ENCODE measurements at regions not wholly inside any gene's neighbourhood (a gene's known extent, or its start where the extent isn't known, plus 50 kb on each side); places are given as distances from the start of the nearest gene placed in this dataset.

- Histone ChIP-seq H3K4me3 (ENCODE audit: low read depth in 1 of 2, low read length in 2 of 2) (no peak overlapping the region), H3K9me3 (ENCODE audit: control insufficient read depth in 2 of 2, insufficient read depth in 1 of 2, low read depth in 1 of 2, low read length in 1 of 2) (no peaks in the 10 kb centered on the region), H3K36me3 (ENCODE audit: control insufficient read depth in 2 of 2, insufficient read depth in 2 of 2, low read length in 1 of 2) (no peaks in the 10 kb centered on the region), H3K4me1 (ENCODE audit: control insufficient read depth in 2 of 2, insufficient read depth in 2 of 2, low read length in 1 of 2) (peaks cover 2 to 3% of the 10 kb centered on the region in 2 donors), H3K27ac (ENCODE audit: low read depth in 2 of 2, low read length in 1 of 2) (no peak overlapping the region), H3K27me3 (ENCODE audit: control insufficient read depth in 1 of 2, insufficient read depth in 2 of 2, low read length in 2 of 2) (no peaks in the 10 kb centered on the region)
- 59 to 65% methylated on average over 16 of the region's 16 CpGs for WGBS, 2 donors
Observed at GRCh38 chr5:1709171-1709803, 90.3 kb downstream of the MRPL36 start.

- Histone ChIP-seq H3K4me1 (ENCODE audit: control insufficient read depth in 2 of 2, insufficient read depth in 2 of 2, low read length in 1 of 2) (peaks cover 2 to 3% of the 10 kb centered on the region in 2 donors), H3K27ac (ENCODE audit: low read depth in 2 of 2, low read length in 1 of 2) (no peak overlapping the region), H3K36me3 (ENCODE audit: control insufficient read depth in 2 of 2, insufficient read depth in 2 of 2, low read length in 1 of 2) (no peaks in the 10 kb centered on the region), H3K27me3 (ENCODE audit: control insufficient read depth in 1 of 2, insufficient read depth in 2 of 2, low read length in 2 of 2) (no peaks in the 10 kb centered on the region), H3K4me3 (ENCODE audit: low read depth in 1 of 2, low read length in 2 of 2) (no peak overlapping the region), H3K9me3 (ENCODE audit: control insufficient read depth in 2 of 2, insufficient read depth in 1 of 2, low read depth in 1 of 2, low read length in 1 of 2) (no peaks in the 10 kb centered on the region)
- 71 to 75% methylated on average over 7 of the region's 7 CpGs for WGBS, 2 donors
Observed at GRCh38 chr5:1708592-1709141, 91.0 kb downstream of the MRPL36 start.

DNA sequence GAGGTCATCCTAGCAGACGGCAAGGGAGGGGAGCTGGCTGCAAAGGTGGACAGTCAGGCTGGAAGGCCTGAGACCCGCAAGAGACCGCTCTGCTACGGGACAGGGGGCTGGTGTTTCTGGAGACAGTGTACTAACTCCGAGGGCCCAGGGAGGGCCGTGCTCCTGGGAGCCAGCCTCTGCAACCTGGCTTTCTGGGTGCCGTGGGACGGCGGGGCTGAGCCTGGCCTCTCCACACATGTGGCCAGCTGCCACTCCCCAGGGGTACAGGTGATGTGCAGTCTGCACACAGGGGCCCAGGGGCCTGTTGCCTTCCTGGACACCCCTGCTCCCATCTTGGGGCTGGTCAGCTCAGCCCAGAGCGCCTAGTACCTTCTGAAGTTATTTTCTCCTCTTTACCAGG is 92.2 kb downstream of the MRPL36 start:
- WGBS, 2 donors = 88 to 94% methylated on average over 10 of the region's 10 CpGs
- Histone ChIP-seq H3K27me3 (ENCODE audit: control insufficient read depth in 1 of 2, insufficient read depth in 2 of 2, low read length in 2 of 2) (no peaks in the 10 kb centered on the region), H3K27ac (ENCODE audit: low read depth in 2 of 2, low read length in 1 of 2) (no peak overlapping the region), H3K4me3 (ENCODE audit: low read depth in 1 of 2, low read length in 2 of 2) (no peak overlapping the region), H3K4me1 (ENCODE audit: control insufficient read depth in 2 of 2, insufficient read depth in 2 of 2, low read length in 1 of 2) (peaks cover 2 to 3% of the 10 kb centered on the region in 2 donors), H3K36me3 (ENCODE audit: control insufficient read depth in 2 of 2, insufficient read depth in 2 of 2, low read length in 1 of 2) (no peaks in the 10 kb centered on the region), H3K9me3 (ENCODE audit: control insufficient read depth in 2 of 2, insufficient read depth in 1 of 2, low read depth in 1 of 2, low read length in 1 of 2) (no peaks in the 10 kb centered on the region)

DNA sequence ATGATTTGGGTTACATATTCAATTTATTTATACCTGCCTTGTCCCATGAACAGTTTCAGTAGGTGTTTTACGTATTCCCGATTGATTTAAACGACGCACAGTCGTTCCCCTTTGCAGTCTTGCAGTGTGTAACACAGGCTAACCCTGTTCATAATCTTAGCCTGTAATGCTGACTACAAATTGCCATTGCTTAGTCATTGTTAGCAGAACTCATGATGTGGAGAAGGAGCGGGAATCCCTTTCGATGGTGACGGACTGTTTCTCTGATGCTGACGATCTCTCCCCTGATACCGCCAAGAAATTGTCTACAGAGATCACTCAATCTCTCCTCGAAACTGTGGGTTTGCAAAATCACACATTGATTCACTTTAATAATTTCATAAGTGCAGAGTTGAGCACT is 93.2 kb downstream of the MRPL36 start:
- H3K27me3 ChIP-seq (ENCODE audit: control insufficient read depth in 1 of 2, insufficient read depth in 2 of 2, low read length in 2 of 2) = no peaks in the 10 kb centered on the region
- 88 to 90% methylated on average over 11 of the region's 11 CpGs for WGBS, 2 donors
- no peak overlapping the region for H3K27ac ChIP-seq (ENCODE audit: low read depth in 2 of 2, low read length in 1 of 2)
- H3K36me3 ChIP-seq (ENCODE audit: control insufficient read depth in 2 of 2, insufficient read depth in 2 of 2, low read length in 1 of 2) = no peaks in the 10 kb centered on the region
- no peaks in the 10 kb centered on the region for H3K9me3 ChIP-seq (ENCODE audit: control insufficient read depth in 2 of 2, insufficient read depth in 1 of 2, low read depth in 1 of 2, low read length in 1 of 2)
- H3K4me1 ChIP-seq (ENCODE audit: control insufficient read depth in 2 of 2, insufficient read depth in 2 of 2, low read length in 1 of 2) = peaks cover 2 to 3% of the 10 kb centered on the region in 2 donors
- no peak overlapping the region for H3K4me3 ChIP-seq (ENCODE audit: low read depth in 1 of 2, low read length in 2 of 2)

- Histone ChIP-seq H3K27me3 (ENCODE audit: control insufficient read depth in 1 of 2, insufficient read depth in 2 of 2, low read length in 2 of 2) (no peaks in the 10 kb centered on the region), H3K4me1 (ENCODE audit: control insufficient read depth in 2 of 2, insufficient read depth in 2 of 2, low read length in 1 of 2) (peaks cover 2 to 3% of the 10 kb centered on the region in 2 donors), H3K4me3 (ENCODE audit: low read depth in 1 of 2, low read length in 2 of 2) (no peak overlapping the region), H3K9me3 (ENCODE audit: control insufficient read depth in 2 of 2, insufficient read depth in 1 of 2, low read depth in 1 of 2, low read length in 1 of 2) (no peaks in the 10 kb centered on the region), H3K27ac (ENCODE audit: low read depth in 2 of 2, low read length in 1 of 2) (no peak overlapping the region), H3K36me3 (ENCODE audit: control insufficient read depth in 2 of 2, insufficient read depth in 2 of 2, low read length in 1 of 2) (no peaks in the 10 kb centered on the region)
- 91 to 93% methylated on average over 17 of the region's 17 CpGs for WGBS, 2 donors
Observed at GRCh38 chr5:1706021-1706420, 93.6 kb downstream of the MRPL36 start.

- Histone ChIP-seq H3K4me1 (ENCODE audit: control insufficient read depth in 2 of 2, insufficient read depth in 2 of 2, low read length in 1 of 2) (peaks cover 2 to 3% of the 10 kb centered on the region in 2 donors), H3K27me3 (ENCODE audit: control insufficient read depth in 1 of 2, insufficient read depth in 2 of 2, low read length in 2 of 2) (no peaks in the 10 kb centered on the region), H3K9me3 (ENCODE audit: control insufficient read depth in 2 of 2, insufficient read depth in 1 of 2, low read depth in 1 of 2, low read length in 1 of 2) (no peaks in the 10 kb centered on the region), H3K4me3 (ENCODE audit: low read depth in 1 of 2, low read length in 2 of 2) (no peak overlapping the region), H3K36me3 (ENCODE audit: control insufficient read depth in 2 of 2, insufficient read depth in 2 of 2, low read length in 1 of 2) (no peaks in the 10 kb centered on the region), H3K27ac (ENCODE audit: low read depth in 2 of 2, low read length in 1 of 2) (no peak overlapping the region)
- 74% methylated on average over 6 to 7 of the region's 7 CpGs for WGBS, 2 donors
Observed at GRCh38 chr5:1704676-1705075, 95.0 kb downstream of the MRPL36 start.

DNA sequence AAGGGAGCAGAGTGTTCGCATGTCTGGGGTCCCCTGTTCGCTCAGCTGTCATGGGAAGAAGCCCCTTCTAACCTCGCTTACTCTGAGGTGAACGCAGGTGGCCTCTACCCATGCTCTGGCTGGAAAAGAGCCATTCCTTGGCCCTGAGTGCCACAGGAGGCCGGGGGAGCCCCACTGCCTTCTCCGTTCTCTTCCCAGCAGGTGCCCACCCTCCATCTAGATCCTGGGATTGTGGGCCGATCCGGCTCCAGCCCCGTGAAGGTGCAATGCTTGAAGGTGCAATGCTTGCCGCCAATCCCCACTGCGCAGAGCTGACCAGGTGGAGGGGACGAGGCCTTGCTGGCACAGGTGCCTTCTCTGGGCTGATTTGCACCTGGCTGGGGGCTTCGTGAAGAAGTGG is 95.4 kb downstream of the MRPL36 start:
- Histone ChIP-seq H3K36me3 (ENCODE audit: control insufficient read depth in 2 of 2, insufficient read depth in 2 of 2, low read length in 1 of 2) (no peaks in the 10 kb centered on the region), H3K4me1 (ENCODE audit: control insufficient read depth in 2 of 2, insufficient read depth in 2 of 2, low read length in 1 of 2) (peaks cover under 1% of the 10 kb centered on the region in 2 donors), H3K27me3 (ENCODE audit: control insufficient read depth in 1 of 2, insufficient read depth in 2 of 2, low read length in 2 of 2) (no peaks in the 10 kb centered on the region), H3K27ac (ENCODE audit: low read depth in 2 of 2, low read length in 1 of 2) (no peak overlapping the region), H3K9me3 (ENCODE audit: control insufficient read depth in 2 of 2, insufficient read depth in 1 of 2, low read depth in 1 of 2, low read length in 1 of 2) (no peaks in the 10 kb centered on the region), H3K4me3 (ENCODE audit: low read depth in 1 of 2, low read length in 2 of 2) (no peak overlapping the region)
- 91% methylated on average over 13 of the region's 13 CpGs for WGBS, 2 donors

DNA sequence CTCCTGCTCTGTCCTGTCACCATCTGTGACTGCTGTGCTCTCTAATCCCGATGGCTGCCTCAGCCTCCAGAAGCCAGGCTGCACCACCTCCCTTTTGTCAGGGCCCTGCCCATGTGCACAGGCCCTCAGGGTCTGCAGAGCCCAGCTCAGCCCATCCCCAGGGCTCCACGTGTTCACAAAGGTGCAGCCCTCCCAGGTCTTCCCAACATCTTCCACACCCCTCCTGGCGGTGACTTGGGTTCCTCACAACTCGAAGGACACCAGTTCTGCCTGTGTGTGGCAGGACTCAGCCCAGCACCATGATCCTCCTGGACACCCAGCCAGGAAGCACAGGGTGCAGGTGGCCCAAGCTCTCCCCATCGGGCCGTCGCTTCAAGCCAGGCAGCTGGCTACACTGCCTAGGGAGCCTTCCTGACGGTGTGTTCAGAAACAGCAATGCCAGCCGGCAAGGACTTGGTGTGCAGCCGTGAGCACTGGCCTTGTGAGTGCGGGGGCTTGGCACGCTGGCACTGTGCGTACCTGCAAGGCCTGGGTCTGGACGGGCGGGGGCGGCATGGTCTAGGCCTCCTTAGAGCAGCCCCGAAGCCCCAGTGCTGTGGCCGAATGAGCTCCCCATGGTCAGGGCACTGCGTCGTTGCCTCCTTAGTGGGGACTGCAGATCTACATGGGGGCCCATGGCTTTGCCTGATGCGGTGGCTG is 96.1 kb downstream of the MRPL36 start:
- 88 to 89% methylated on average over 21 of the region's 21 CpGs for WGBS, 2 donors
- Histone ChIP-seq H3K36me3 (ENCODE audit: control insufficient read depth in 2 of 2, insufficient read depth in 2 of 2, low read length in 1 of 2) (no peaks in the 10 kb centered on the region), H3K9me3 (ENCODE audit: control insufficient read depth in 2 of 2, insufficient read depth in 1 of 2, low read depth in 1 of 2, low read length in 1 of 2) (no peaks in the 10 kb centered on the region), H3K27ac (ENCODE audit: low read depth in 2 of 2, low read length in 1 of 2) (no peak overlapping the region), H3K4me3 (ENCODE audit: low read depth in 1 of 2, low read length in 2 of 2) (no peak overlapping the region), H3K4me1 (ENCODE audit: control insufficient read depth in 2 of 2, insufficient read depth in 2 of 2, low read length in 1 of 2) (no peaks in the 10 kb centered on the region), H3K27me3 (ENCODE audit: control insufficient read depth in 1 of 2, insufficient read depth in 2 of 2, low read length in 2 of 2) (no peaks in the 10 kb centered on the region)

GRCh38 chr5:1702318-1702717 is 97.3 kb downstream of the MRPL36 start:
- no peaks in the 10 kb centered on the region for H3K27me3 ChIP-seq (ENCODE audit: control insufficient read depth in 1 of 2, insufficient read depth in 2 of 2, low read length in 2 of 2)

GRCh38 chr5:1701884-1702283 is 97.8 kb downstream of the MRPL36 start:
- Histone ChIP-seq H3K4me3 (ENCODE audit: low read depth in 1 of 2, low read length in 2 of 2) (no peak overlapping the region), H3K27ac (ENCODE audit: low read depth in 2 of 2, low read length in 1 of 2) (no peak overlapping the region), H3K9me3 (ENCODE audit: control insufficient read depth in 2 of 2, insufficient read depth in 1 of 2, low read depth in 1 of 2, low read length in 1 of 2) (no peaks in the 10 kb centered on the region), H3K4me1 (ENCODE audit: control insufficient read depth in 2 of 2, insufficient read depth in 2 of 2, low read length in 1 of 2) (no peaks in the 10 kb centered on the region), H3K36me3 (ENCODE audit: control insufficient read depth in 2 of 2, insufficient read depth in 2 of 2, low read length in 1 of 2) (no peaks in the 10 kb centered on the region), H3K27me3 (ENCODE audit: control insufficient read depth in 1 of 2, insufficient read depth in 2 of 2, low read length in 2 of 2) (no peaks in the 10 kb centered on the region)
- WGBS, 2 donors = 83 to 88% methylated on average over 22 of the region's 22 CpGs

More at GRCh38 chr5:1702318-1702717, 97.3 kb downstream of the MRPL36 start:
- Histone ChIP-seq H3K4me1 (ENCODE audit: control insufficient read depth in 2 of 2, insufficient read depth in 2 of 2, low read length in 1 of 2) (no peaks in the 10 kb centered on the region), H3K36me3 (ENCODE audit: control insufficient read depth in 2 of 2, insufficient read depth in 2 of 2, low read length in 1 of 2) (no peaks in the 10 kb centered on the region), H3K4me3 (ENCODE audit: low read depth in 1 of 2, low read length in 2 of 2) (no peak overlapping the region), H3K27ac (ENCODE audit: low read depth in 2 of 2, low read length in 1 of 2) (no peak overlapping the region), H3K9me3 (ENCODE audit: control insufficient read depth in 2 of 2, insufficient read depth in 1 of 2, low read depth in 1 of 2, low read length in 1 of 2) (no peaks in the 10 kb centered on the region)
- 74 to 81% methylated on average over 21 of the region's 21 CpGs for WGBS, 2 donors

Measured in esophagus (tissue), 2 donors.